PFSK-1 (cell line): ENCODE measurements at regions not wholly inside any gene's neighbourhood (a gene's known extent, or its start where the extent isn't known, plus 50 kb on each side); places are given as distances from the start of the nearest gene placed in this dataset.

Source experiments
- FOXP2 ChIP-seq: optimal IDR thresholded peaks from 2 replicates; pipeline ENCODE3; 2011; ENCODE audit warnings: borderline replicate concordance, control low read depth, inconsistent platforms; ENCODE audit not compliant: insufficient read depth; ENCODE audit errors: extremely low read length, extremely low read depth
- POLR2AphosphoS5 ChIP-seq: IDR thresholded peaks from 2 replicates; pipeline ENCODE4 v1.6.1; 2012; ENCODE audit warnings: low read depth, mild to moderate bottlenecking, control low read depth, low read length, moderate library complexity
- SIN3A ChIP-seq: IDR thresholded peaks from 2 replicates; pipeline ENCODE4 v1.6.1; 2012; ENCODE audit warnings: mild to moderate bottlenecking, low read length, moderate library complexity, borderline replicate concordance; ENCODE audit not compliant: insufficient read depth
- TAF1 ChIP-seq: IDR thresholded peaks from 2 replicates; pipeline ENCODE4 v1.6.1; 2012; ENCODE audit warnings: low read length, control low read depth, borderline replicate concordance; ENCODE audit not compliant: insufficient read depth
- TF ChIP-seq, protein P1 (sequence below), 2 experiments: IDR thresholded peaks; 2 replicates each; pipeline versions ENCODE4 v1.6.1 to v1.8.0; 2011 to 2012; ENCODE audit warnings: low read depth in 2 of 2, low read length in 2 of 2, control low read depth in 1 of 2, inconsistent platforms in 1 of 2, mild to moderate bottlenecking in 1 of 2, moderate library complexity in 1 of 2; ENCODE audit not compliant: insufficient read depth in 1 of 2

DNA sequence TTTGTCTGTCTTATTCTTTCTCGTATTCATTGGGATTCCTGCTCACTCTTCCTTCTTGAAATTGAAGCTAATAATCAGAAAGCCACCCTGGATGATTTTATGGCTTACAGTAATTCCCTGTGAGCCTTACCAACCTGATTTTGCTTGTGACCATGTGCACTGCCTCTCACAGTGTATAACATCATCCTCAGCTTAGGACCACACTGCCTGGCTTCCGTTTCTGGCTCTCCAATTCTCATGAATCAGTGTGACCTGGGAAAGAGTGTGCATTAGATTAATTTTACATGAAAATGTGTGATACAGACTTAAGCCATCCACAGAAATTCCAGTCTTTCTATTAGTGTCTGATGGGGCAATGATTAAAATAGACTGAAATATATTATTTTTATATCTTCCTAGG lies 126.8 kb upstream of the DMRT1 start:
- TF ChIP-seq FOXP2 (no peak), POLR2AphosphoS5 (no peak), SIN3A (no peak), TAF1 (no peak)
- TF ChIP-seq, protein P1, sequence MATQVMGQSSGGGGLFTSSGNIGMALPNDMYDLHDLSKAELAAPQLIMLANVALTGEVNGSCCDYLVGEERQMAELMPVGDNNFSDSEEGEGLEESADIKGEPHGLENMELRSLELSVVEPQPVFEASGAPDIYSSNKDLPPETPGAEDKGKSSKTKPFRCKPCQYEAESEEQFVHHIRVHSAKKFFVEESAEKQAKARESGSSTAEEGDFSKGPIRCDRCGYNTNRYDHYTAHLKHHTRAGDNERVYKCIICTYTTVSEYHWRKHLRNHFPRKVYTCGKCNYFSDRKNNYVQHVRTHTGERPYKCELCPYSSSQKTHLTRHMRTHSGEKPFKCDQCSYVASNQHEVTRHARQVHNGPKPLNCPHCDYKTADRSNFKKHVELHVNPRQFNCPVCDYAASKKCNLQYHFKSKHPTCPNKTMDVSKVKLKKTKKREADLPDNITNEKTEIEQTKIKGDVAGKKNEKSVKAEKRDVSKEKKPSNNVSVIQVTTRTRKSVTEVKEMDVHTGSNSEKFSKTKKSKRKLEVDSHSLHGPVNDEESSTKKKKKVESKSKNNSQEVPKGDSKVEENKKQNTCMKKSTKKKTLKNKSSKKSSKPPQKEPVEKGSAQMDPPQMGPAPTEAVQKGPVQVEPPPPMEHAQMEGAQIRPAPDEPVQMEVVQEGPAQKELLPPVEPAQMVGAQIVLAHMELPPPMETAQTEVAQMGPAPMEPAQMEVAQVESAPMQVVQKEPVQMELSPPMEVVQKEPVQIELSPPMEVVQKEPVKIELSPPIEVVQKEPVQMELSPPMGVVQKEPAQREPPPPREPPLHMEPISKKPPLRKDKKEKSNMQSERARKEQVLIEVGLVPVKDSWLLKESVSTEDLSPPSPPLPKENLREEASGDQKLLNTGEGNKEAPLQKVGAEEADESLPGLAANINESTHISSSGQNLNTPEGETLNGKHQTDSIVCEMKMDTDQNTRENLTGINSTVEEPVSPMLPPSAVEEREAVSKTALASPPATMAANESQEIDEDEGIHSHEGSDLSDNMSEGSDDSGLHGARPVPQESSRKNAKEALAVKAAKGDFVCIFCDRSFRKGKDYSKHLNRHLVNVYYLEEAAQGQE (IDR thresholded peaks at IDR 0.05; ENCODE audit: insufficient read depth in 1 of 2, low read depth in 2 of 2, low read length in 2 of 2): no peak

DNA sequence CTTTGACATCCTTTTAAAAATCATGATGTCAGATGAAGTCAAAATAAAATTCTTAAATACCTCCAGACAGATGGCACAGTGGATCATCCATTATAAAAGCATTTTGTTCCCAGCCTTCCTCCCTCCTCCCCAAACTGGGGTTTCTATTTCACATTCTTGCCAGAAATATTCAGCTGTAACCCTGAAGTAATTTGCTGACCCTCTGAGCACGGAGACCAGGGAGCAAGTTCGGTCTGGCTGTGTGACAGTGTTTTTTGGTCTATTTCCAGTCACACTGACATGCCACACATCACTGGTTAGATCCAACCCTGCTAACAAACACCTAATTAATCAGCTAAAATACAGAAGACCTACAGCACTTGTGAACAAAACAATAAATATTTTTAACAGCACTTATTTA lies 126.2 kb upstream of the DMRT1 start:
- TF ChIP-seq FOXP2: no peak

DNA sequence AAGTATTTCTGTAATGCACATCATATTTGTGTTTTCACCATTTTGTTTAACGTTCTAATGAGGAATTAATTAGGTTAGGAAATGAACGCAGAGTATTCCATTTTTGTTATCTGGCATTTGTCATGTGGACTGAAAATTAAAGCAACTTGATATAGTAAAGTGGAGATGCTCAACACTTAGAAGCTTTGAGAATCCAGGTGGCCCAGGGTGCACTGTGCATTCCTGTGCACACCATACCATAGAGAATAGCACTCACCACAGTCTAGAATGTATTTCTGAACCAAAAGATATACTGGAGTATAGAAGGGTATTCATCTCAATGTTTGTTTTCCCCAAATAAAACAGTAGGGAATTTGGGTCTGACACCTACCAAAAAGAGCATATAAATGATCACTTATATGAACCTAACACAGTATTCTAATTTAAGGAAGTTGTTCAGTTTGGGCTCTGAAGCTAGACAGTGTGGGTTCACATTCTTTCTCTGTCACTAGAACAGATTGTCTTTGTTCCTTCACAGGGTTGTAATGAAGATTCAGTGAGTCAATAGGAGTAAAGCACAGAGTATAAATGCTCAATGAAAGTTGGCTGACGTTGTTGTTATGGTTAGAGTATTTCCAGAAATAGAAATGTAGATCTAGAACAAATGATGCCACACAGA lies 125.6 kb upstream of the DMRT1 start:
- TF ChIP-seq POLR2AphosphoS5 (no peak), TAF1 (no peak), FOXP2 (no peak), SIN3A (no peak)
- TF ChIP-seq, protein P1 (IDR thresholded peaks at IDR 0.05; ENCODE audit: insufficient read depth in 1 of 2, low read depth in 2 of 2, low read length in 2 of 2): no peak

DNA sequence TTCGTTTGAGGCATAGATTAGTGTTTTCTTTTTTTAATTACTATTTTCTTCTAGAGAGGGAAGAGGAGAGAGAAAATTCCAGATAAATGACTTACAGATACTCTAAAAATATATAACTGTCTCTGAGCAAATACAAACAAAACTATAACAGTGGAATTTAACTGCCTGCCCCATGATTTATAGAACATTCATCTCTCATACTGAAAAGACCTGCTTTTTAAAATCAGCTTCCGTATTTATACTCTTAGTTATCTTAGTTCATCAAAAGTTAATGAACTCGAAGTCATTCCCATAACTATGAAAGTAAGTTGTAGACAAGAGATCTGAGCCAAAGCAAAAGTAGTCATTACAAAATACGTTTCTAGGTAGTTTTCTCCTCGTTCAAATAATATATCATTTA lies 123.8 kb upstream of the DMRT1 start:
- TF ChIP-seq SIN3A (no peak), TAF1 (no peak), FOXP2 (no peak), POLR2AphosphoS5 (no peak)
- TF ChIP-seq, protein P1 (IDR thresholded peaks at IDR 0.05; ENCODE audit: insufficient read depth in 1 of 2, low read depth in 2 of 2, low read length in 2 of 2): no peak

DNA sequence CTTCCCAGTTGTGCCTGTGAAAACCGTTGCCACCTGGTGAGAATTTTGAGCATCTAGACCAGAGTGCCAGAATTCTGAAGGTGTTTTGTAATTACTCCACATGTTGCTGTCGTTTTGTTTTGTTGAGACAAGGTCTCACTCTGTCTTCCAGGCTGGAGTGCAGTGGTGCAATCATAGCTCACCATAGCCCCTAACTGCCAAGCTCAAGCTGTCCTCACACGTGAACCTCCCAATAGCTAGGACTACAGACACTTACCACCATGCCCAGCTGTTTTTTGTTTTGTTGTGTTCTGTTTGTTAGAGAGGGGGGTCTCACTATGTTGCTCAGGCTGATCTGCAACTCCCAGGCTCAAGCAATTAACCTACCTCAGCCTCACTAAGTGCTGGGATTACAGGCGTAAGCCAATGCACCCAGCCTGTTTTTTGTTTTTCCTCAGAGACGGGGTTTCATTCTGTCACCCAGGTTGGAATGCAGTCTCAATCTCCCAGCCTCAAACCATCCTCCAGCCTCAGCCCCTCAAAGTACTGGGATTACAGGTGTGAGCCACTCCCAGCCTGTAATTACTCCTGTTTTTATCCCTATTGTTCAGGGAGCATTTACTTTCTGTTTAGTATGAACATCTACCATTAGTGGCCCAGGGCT lies 121.1 kb upstream of the DMRT1 start:
- TF ChIP-seq SIN3A (no peak), TAF1 (no peak), FOXP2 (no peak), POLR2AphosphoS5 (no peak)
- TF ChIP-seq, protein P1 (IDR thresholded peaks at IDR 0.05; ENCODE audit: insufficient read depth in 1 of 2, low read depth in 2 of 2, low read length in 2 of 2): no peak
